ENCODE measurements at regions not wholly inside any gene's neighbourhood (a gene's known extent, or its start where the extent isn't known, plus 50 kb on each side); places are given as distances from the start of the nearest gene placed in this dataset.

- TF ChIP-seq YY1 (IDR thresholded peaks at IDR 0.05; ENCODE audit: insufficient read depth, insufficient read length): no peak
- no peak for TF ChIP-seq ZNF274 (IDR thresholded peaks at IDR 0.05; ENCODE audit: low read depth, low read length)
- no peak for TF ChIP-seq SUZ12 (IDR thresholded peaks at IDR 0.05; ENCODE audit: extremely low read depth, insufficient read depth, insufficient read length)
These were observed 297.9 kb upstream of the PCSK5 start for GRCh38 chr9:75592586-75592985.

Data from NT2/D1 (cell line).